ENCODE measurements at regions not wholly inside any gene's neighbourhood (a gene's known extent, or its start where the extent isn't known, plus 50 kb on each side); places are given as distances from the start of the nearest gene placed in this dataset.

- TF ChIP-seq GATA2 (IDR thresholded peaks at IDR 0.05; ENCODE audit: low read depth, low read length): no peak
- TF ChIP-seq GATA3 (IDR thresholded peaks at IDR 0.05; ENCODE audit: low read depth, low read length): no peak
Measured at GRCh38 chr7:41576166-41576565, 126.7 kb downstream of the INHBA start.
